ENCODE measurements at regions not wholly inside any gene's neighbourhood (a gene's known extent, or its start where the extent isn't known, plus 50 kb on each side); places are given as distances from the start of the nearest gene placed in this dataset.

- DNase-seq (ENCODE audit: extremely low read depth, low read depth): no peak
- TF ChIP-seq, protein P1, sequence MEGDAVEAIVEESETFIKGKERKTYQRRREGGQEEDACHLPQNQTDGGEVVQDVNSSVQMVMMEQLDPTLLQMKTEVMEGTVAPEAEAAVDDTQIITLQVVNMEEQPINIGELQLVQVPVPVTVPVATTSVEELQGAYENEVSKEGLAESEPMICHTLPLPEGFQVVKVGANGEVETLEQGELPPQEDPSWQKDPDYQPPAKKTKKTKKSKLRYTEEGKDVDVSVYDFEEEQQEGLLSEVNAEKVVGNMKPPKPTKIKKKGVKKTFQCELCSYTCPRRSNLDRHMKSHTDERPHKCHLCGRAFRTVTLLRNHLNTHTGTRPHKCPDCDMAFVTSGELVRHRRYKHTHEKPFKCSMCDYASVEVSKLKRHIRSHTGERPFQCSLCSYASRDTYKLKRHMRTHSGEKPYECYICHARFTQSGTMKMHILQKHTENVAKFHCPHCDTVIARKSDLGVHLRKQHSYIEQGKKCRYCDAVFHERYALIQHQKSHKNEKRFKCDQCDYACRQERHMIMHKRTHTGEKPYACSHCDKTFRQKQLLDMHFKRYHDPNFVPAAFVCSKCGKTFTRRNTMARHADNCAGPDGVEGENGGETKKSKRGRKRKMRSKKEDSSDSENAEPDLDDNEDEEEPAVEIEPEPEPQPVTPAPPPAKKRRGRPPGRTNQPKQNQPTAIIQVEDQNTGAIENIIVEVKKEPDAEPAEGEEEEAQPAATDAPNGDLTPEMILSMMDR (IDR thresholded peaks at IDR 0.05; ENCODE audit: low read depth, low read length): no peak
These were observed 49.8 kb upstream of the FCN1 start for GRCh38 chr9:134967547-134967930.

DNA sequence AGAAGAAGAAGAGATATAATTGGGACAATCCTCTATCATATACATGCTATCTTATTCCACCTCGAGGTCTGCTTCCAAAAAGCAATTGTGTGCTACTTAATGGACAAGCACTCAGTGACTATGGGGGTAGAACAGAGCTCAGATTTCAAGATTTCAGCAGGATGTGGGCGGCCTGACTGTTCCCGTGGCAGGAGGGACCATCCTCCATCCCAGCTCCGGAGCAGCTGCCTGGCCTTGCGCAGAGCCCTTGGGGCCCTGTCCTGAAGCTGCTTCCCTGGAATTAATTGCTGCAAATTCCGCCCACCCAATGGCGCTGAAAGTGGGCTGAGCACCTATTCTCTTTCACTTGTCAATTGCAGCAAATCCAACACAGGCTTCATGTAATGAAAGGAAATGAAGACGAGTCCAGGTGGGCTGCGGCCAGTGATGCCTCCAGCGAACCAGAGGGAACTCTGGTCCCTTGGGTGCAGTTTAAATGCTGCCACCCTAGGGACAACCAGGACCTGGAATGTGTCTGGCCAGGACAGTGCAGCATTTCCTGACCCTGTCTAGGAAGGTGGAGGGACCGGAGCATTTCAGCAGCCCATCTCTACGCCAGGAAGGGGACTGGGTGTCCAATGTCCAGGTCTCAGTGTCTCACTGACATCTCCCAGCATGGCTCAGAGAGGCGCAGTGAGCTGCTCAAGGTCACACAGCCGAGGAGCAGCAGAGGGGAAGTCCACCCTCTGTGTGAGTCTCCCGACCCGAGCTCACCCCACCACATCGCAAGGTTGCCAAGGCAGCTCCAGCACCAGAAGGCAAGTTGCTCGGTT lies 50.5 kb upstream of the FCN1 start:
- TF ChIP-seq, protein P1 (IDR thresholded peaks at IDR 0.05; ENCODE audit: low read depth, low read length): no peak
- DNase-seq (ENCODE audit: extremely low read depth, low read depth): no peak

GRCh38 chr9:134968823-134969090 lies 51.0 kb upstream of the FCN1 start:
- TF ChIP-seq, protein P1 (IDR thresholded peaks at IDR 0.05; ENCODE audit: low read depth, low read length): no peak
- no peak for DNase-seq (ENCODE audit: extremely low read depth, low read depth)

- no peak for DNase-seq (ENCODE audit: extremely low read depth, low read depth)
- TF ChIP-seq, protein P1 (IDR thresholded peaks at IDR 0.05; ENCODE audit: low read depth, low read length): no peak
These were observed 51.7 kb upstream of the FCN1 start for GRCh38 chr9:134969156-134970045.

DNA sequence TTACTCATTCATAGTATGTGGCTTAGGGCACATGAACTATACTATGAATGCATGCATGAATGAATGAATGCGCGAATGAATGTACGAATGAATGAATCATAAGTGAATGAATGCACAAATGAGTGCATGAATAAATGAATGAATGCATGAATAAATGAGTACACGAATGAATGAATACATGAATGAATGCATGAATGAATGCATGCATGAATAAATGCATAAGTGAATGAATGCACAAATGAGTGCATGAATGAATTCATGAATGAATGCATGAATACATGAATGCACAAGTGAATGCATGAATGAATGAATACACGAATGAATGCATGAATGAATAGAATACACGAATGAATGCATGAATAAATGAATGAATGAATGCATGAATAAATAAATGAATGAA lies 52.5 kb upstream of the FCN1 start:
- DNase-seq (ENCODE audit: extremely low read depth, low read depth): no peak
- TF ChIP-seq, protein P1 (IDR thresholded peaks at IDR 0.05; ENCODE audit: low read depth, low read length): no peak

DNA sequence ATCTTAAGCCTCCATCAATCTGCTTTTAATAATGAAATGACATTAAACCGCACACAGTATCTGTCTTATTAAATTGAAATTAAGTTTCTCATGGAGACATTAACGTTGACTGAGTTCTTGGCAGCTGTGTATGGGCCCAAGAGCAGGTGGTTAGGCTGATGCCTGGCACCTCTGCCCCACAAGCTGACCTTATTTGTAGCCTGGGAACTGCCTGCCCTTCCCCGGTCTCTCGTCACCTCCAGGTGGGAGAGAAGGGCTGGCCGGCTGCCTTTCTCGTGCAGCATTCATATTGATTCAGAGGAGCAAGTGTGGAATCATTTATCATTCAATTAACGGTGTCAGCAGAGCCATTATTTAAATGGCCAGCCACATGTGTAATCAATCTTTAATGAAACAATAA lies 53.0 kb upstream of the FCN1 start:
- TF ChIP-seq, protein P1 (IDR thresholded peaks at IDR 0.05; ENCODE audit: low read depth, low read length): no peak
- no peak for DNase-seq (ENCODE audit: extremely low read depth, low read depth)

GRCh38 chr9:134971196-134971595 lies 53.5 kb upstream of the FCN1 start:
- DNase-seq (ENCODE audit: extremely low read depth, low read depth): no peak
- TF ChIP-seq, protein P1 (IDR thresholded peaks at IDR 0.05; ENCODE audit: low read depth, low read length): no peak

All from AG09319 (cell line).